NCI-H2171 (cell line): ENCODE measurements at regions not wholly inside any gene's neighbourhood (a gene's known extent, or its start where the extent isn't known, plus 50 kb on each side); places are given as distances from the start of the nearest gene placed in this dataset.

Experiments
- DNase-seq: peaks from one replicate; lab custom pipeline; 2025; lab: John Stamatoyannopoulos, UW

DNA sequence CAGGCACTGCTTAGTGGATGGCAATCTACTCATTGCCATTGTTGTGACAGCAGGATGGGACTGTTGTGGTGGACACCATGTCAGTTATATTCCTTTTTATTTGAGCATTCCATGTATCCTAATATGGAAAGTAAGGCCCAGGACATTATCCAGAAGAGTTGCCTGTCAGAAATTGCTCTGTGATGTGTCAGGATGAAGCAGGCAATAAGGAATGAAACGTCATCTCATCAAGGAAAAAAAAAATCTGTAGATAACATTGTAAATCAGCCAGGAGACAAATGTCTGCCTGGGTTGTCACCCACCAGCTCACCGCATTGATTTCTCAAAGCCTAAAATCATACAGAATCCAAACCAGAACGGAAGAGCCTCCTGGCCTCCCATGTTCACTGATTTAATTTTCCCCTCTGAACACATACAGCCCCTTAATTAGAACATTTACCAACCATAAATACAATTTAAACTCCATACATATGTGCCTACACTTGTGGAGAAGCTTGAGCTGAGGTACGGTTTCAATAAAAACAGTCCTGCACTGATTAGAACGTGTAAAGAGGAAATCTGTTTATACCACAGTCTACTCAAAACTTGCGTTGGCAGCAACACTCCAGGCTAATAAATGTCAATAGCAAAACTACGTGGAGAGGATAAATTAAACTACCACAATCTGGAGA lies 73.9 kb downstream of the FOXD1 start:
- DNase-seq, result no peak

- DNase-seq, result no peak
Observed at GRCh38 chr5:73373814-73374510, 74.6 kb downstream of the FOXD1 start.

DNA sequence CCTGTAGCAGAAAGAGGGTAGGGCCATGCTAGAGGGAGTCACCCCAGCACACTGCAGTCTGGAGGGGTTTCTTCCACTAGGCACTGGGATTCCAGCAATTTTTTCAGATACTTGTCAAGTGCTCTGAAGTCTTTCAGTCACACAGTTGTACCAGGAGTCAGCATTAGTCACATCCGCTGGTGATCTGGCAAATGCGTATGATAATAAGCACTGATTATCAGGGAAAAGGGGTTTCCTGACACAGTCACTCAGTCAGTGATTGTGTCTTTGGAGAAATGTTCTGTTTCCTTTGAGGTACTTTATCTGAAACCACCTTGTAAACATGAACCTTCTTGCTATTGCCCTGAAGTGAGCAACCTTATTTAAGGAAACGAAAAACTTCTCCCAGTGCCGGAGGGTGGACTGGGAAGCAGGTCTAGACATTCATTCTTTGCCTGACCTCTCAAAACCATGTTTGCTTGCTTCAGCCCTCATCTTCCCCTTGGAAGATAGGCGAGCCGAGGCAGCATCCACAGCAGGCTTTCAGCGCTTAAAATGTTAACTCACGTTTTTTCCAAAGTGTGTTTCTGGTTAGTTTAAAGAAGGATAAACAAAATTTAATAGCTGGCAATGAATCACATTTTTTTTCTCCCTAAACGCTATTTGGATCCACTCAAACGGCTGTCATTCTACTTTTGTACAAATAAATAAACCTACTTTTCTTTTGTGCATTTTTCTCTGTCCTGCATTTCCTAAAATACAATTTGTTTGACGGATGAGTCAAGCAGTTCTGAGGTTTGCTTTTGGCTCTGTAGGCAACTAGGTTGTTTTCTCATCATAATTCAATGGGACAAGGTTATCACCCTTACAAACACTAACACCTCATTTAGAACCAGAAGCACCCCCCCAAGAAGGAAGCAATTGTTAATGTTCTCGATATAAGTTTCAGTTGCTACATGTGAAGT lies 77.7 kb downstream of the FOXD1 start:
- DNase-seq, result no peak

DNA sequence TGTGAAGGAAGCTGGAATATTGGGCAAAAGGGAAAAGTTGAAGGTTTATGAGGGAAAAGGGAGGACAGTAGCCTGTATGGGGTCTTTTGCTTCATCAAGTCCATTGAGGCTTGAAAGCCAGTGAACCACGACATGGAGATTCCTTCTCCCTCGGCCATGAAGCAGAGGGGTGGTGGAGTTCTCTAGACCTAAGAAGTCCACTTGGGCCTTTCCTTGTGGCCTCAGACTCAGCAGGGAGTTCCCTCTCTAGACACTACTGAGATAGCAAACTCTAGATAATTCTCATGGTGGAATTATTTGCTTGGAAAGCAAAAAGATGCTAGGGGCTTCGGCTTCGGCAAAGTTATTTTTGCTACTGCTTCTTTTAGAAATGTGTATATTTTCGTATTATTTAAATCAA lies 78.5 kb downstream of the FOXD1 start:
- DNase-seq, result no peak

- DNase-seq, result no peak
Observed at GRCh38 chr5:73369278-73369677, 79.3 kb downstream of the FOXD1 start.

DNA sequence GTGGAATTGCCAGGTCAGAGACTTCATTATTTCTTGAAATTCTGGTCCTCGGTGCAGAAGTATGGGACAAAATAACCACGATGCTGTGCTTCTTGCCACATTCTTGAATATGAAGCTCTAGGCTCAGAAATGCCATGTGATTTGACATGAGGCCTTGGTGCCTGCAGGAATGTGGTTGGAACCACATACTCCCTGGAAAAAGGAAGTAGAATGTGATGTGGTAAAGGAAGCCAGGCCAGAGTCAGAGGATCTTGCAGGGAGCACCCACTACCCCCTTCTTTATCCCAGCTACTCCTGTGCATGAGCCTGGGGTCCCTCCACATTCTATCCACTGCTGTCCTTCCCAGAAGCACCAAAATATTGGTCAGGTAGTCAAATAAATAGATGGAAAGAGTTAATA lies 80.9 kb downstream of the FOXD1 start:
- no peak for DNase-seq

- DNase-seq, result no peak
Observed at GRCh38 chr5:73365990-73366667, 82.4 kb downstream of the FOXD1 start.

DNA sequence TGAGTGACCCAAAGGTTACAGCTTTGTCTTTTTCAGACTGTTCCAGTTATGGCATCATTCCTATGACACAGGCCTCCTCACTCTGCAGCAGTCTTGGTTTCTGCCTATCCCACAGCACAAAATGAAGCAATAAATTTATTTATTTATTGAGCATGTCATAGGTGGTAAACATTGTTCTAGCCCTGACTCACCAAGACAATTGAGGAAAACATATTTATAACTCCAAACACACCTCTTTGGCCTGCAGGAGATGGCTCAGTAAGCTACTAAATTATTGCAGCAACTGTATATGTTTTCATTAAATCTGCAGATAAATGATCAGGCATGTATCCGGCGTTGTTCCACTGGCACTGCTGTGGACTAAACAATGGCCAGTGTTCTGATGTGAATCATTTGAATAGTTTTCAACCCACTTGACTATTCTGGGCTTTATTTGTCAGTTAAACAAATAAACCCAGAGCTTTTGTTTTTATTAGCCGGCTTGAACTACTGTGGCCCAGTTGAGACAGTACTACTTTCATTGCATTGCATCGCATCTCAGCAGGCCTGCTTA lies 83.2 kb downstream of the FOXD1 start:
- DNase-seq, result no peak

- DNase-seq, result no peak
Observed at GRCh38 chr5:73363911-73364730, 84.5 kb downstream of the FOXD1 start.

DNA sequence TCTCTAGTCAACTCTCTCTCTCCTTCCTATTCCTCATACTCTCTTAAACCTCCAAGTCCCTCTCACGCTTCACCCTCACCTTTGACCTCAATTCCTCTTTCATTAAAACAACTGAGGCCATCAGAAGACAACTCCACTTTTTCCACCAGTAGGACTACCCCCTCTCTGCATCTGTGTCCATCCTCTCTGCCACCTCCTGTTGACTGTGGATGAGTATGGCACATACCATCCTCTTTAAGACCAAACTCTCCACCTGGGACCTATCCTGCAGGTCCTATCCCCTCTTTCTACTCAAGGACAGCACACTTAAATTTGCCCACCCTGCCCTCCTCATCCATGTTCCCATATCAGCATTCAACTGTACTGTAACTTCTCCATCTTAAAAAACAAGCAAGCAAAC lies 89.2 kb downstream of the FOXD1 start:
- DNase-seq, result no peak

DNA sequence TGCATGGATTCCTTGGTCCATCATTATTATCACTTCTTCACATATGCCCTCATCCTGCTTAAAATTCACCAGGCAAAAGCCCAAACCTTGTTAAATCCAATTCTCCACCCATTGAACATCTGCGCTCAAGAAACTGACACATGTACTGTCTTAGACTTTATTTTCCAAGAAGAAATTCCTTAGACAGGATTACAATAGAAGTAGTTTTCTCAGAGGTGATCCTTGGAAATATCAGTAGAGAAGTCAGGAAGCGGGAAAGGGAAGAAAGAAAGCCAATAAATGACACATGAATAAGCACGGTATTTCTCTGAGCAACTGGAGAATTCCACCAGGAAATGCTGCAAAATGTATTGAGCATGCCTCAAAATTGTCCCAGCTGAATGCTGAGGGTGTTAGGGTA lies 90.2 kb downstream of the FOXD1 start:
- DNase-seq, result no peak

- no peak for DNase-seq
Observed at GRCh38 chr5:73357576-73357975, 91.0 kb downstream of the FOXD1 start.

GRCh38 chr5:73355108-73355507 lies 93.5 kb downstream of the FOXD1 start:
- DNase-seq, result no peak

DNA sequence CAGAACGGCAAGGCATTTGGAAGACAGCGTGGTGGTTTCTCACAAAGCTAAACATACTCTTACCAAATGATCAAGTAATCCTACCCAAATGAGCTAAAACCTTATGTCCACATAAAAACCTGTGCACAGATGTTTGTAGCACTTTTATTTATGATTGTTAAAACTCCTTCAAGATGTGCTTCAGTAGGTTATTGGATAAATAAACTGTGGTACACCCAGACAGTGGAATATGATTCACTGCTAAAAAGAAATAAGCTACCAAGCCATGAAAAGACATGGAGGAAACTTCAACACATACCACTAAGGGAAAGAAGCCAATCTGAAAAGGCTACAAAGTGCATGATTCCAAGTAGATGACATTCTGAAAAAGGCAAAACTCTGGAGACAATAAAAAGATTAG lies 94.2 kb downstream of the FOXD1 start:
- DNase-seq, result no peak

GRCh38 chr5:73352649-73353230 lies 95.8 kb downstream of the FOXD1 start:
- DNase-seq, result no peak

DNA sequence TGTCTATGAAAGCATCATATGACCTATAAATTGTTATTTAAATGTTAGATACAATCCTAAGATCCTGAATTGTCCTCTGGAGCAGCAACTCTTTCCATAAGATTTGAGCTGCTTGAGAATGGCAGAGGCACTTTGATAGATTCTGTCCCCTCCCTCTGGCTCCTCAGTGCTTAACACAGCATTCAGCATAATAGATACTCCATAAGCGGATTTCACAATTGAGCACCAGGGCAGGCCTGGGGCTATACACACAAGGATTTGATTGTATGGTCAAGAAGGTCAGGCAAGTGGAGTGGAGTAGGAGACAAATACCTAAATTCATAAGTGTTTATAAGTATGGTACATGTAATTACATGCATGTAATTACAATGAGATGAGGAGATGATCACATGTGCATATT lies 96.3 kb downstream of the FOXD1 start:
- no peak for DNase-seq

GRCh38 chr5:73351593-73351992 lies 97.0 kb downstream of the FOXD1 start:
- DNase-seq, result no peak

DNA sequence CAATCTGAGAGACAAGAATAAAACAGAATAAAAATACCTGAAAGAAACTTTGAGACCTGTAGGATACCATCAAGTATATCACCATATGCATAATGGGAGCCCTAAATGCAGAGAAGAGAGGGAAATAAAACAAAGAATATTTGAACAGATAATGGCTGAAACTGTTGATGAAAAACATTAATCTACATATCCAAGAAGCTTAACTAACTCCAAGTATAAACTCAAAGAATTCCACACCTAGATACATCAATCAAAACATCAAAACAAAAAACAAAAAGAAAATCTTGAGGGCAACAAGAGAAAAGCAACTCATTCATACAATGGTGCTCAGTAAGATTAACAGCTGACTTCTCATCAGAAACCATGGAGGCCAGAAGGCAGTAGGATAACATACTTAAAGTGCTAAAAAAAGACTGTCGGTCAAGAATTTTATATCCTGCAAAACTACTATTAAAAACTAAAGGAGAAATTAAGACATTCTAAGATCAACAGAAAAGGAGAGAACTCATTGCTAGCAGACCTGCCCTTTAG lies 101.6 kb downstream of the FOXD1 start:
- DNase-seq, result no peak

- no peak for DNase-seq
Observed at GRCh38 chr5:73344835-73345234, 103.7 kb downstream of the FOXD1 start.

DNA sequence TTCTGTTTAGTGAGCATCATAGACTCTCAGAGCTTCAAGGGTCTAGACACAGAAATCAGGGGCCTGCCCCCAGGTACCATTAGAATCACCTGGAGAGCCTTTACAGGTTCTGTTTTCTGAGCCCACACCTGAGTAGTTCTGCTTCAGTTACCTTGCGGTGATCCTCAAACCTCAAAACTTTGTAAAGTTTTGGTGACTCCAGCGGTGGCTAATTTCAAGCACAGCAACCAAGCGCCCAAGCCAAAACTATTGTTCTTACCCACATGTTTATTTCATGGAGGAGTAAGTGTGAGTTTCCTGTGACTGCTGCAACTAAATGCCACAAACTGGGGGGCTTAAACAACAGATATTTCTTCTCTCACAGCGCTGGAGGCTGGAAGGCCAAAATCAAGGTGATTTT lies 108.9 kb downstream of the FOXD1 start:
- no peak for DNase-seq
